ENCODE measurements at regions not wholly inside any gene's neighbourhood (a gene's known extent, or its start where the extent isn't known, plus 50 kb on each side); places are given as distances from the start of the nearest gene placed in this dataset.
A peak's percentile ranks its signal among the peaks of the same experiment; 100 is the strongest.

GRCh38 chr17:59511726-59512125 lies 53.7 kb upstream of the DHX40 start:
- H3K36me3 ChIP-seq (ENCODE audit: low read depth): no peaks in the 10 kb centered on the region
- no peaks in the 10 kb centered on the region for H3K27me3 ChIP-seq (ENCODE audit: insufficient read depth, poor library complexity, severe bottlenecking)
- H3K9me3 ChIP-seq (ENCODE audit: severe bottlenecking): no peaks in the 10 kb centered on the region
- no peak overlapping the region for H3K27ac ChIP-seq (ENCODE audit: poor library complexity, severe bottlenecking)
- no peak for TF ChIP-seq CTCF (IDR thresholded peaks at IDR 0.05; ENCODE audit: poor library complexity, severe bottlenecking)
- no peak overlapping the region for H3K4me3 ChIP-seq (ENCODE audit: severe bottlenecking)
- DNase-seq (ENCODE audit: low spot score): no peak
- H3K4me1 ChIP-seq (ENCODE audit: insufficient read depth, poor library complexity, severe bottlenecking): no peaks in the 10 kb centered on the region
- ATAC-seq (ENCODE audit: low read depth): no peak

- no peak for DNase-seq (ENCODE audit: low spot score)
- no peak for TF ChIP-seq CTCF (IDR thresholded peaks at IDR 0.05; ENCODE audit: poor library complexity, severe bottlenecking)
Measured at GRCh38 chr17:59512844-59513385, 52.5 kb upstream of the DHX40 start.

GRCh38 chr17:59513934-59514841 lies 51.2 kb upstream of the DHX40 start:
- H3K4me1 ChIP-seq (ENCODE audit: insufficient read depth, poor library complexity, severe bottlenecking): no peaks in the 10 kb centered on the region
- H3K27ac ChIP-seq (ENCODE audit: poor library complexity, severe bottlenecking): no peak overlapping the region
- ATAC-seq (ENCODE audit: low read depth) (no peak), DNase-seq (ENCODE audit: low spot score) (peak; percentile 79)
- H3K9me3 ChIP-seq (ENCODE audit: severe bottlenecking): no peaks in the 10 kb centered on the region
- no peak overlapping the region for H3K4me3 ChIP-seq (ENCODE audit: severe bottlenecking)
- no peak for TF ChIP-seq CTCF (IDR thresholded peaks at IDR 0.05; ENCODE audit: poor library complexity, severe bottlenecking)
- H3K27me3 ChIP-seq (ENCODE audit: insufficient read depth, poor library complexity, severe bottlenecking): no peaks in the 10 kb centered on the region
- no peaks in the 10 kb centered on the region for H3K36me3 ChIP-seq (ENCODE audit: low read depth)

More at GRCh38 chr17:59512844-59513385, 52.5 kb upstream of the DHX40 start:
- Histone ChIP-seq H3K9me3 (ENCODE audit: severe bottlenecking) (no peaks in the 10 kb centered on the region), H3K27me3 (ENCODE audit: insufficient read depth, poor library complexity, severe bottlenecking) (no peaks in the 10 kb centered on the region), H3K4me3 (ENCODE audit: severe bottlenecking) (no peak overlapping the region), H3K4me1 (ENCODE audit: insufficient read depth, poor library complexity, severe bottlenecking) (no peaks in the 10 kb centered on the region), H3K36me3 (ENCODE audit: low read depth) (no peaks in the 10 kb centered on the region), H3K27ac (ENCODE audit: poor library complexity, severe bottlenecking) (no peak overlapping the region)
- no peak for ATAC-seq (ENCODE audit: low read depth)
